H54 (cell line): ENCODE measurements at regions not wholly inside any gene's neighbourhood (a gene's known extent, or its start where the extent isn't known, plus 50 kb on each side); places are given as distances from the start of the nearest gene placed in this dataset.

Experiments
- DNase-seq: peaks from one replicate; pipeline ENCODE4 v3.0.0; 2011; ENCODE audit warnings: low spot score, mixed read lengths; ENCODE audit not compliant: insufficient read length
- FAIRE-seq: peaks from 3 replicates; lab custom pipeline; 2011; peaks lifted over from hg19 to GRCh38; lab: Jason Lieb, UNC
- POLR2A ChIP-seq: IDR thresholded peaks from 2 replicates; pipeline ENCODE4 v1.6.1; 2011; ENCODE audit warnings: low read depth, mild to moderate bottlenecking, low read length

GRCh38 chr18:54769526-54770464 is 58.5 kb upstream of the RAB27B start:
- FAIRE-seq (no peak), DNase-seq (no peak)
- TF ChIP-seq POLR2A: no peak

DNA sequence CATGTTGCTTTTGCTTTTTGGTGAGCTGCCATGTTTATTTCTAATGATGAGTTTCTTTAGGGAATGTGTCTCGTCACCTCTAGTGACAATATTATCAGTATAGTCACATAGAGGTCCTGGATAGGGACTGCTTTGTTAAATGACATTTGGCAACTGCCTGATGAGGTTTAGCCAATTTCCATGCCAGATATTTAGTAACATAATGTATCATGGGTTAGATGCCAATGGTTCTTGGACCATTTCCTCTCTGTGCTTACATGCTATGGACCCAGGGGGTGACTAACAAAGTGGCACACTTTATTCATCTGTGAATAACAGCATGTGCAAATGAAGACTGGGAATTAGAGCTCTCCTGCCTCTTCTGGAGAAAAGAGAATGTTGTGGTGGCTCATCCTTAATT is 56.2 kb upstream of the RAB27B start:
- no peak for TF ChIP-seq POLR2A
- DNase-seq: no peak
- no peak for FAIRE-seq

- FAIRE-seq (no peak), DNase-seq (no peak)
- no peak for TF ChIP-seq POLR2A
Measured at GRCh38 chr18:54774423-54774822, 53.9 kb upstream of the RAB27B start.

- TF ChIP-seq POLR2A: no peak
- FAIRE-seq: no peak
- no peak for DNase-seq
Measured at GRCh38 chr18:54774981-54775665, 53.2 kb upstream of the RAB27B start.

DNA sequence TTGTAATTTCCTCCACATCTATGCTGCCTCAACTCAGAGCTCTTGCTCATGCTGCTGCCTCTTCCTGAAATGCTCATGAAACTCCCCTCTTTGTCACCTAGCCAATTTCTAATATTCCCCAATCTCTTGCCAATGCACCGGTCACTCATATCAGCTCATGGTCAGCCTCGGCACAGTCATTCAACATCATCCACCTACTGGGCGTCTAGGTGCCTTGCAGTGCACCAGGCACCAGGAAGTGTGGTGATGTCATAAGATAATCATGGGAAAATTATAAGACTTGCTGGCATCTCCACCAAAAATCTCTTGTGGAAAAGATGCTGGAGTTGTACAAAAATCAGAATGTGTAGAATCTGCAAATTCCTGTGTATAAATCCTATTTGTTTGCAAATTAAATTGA is 52.6 kb upstream of the RAB27B start:
- DNase-seq: peak; percentile 43
- FAIRE-seq: peak; percentile 45
- TF ChIP-seq POLR2A: no peak

DNA sequence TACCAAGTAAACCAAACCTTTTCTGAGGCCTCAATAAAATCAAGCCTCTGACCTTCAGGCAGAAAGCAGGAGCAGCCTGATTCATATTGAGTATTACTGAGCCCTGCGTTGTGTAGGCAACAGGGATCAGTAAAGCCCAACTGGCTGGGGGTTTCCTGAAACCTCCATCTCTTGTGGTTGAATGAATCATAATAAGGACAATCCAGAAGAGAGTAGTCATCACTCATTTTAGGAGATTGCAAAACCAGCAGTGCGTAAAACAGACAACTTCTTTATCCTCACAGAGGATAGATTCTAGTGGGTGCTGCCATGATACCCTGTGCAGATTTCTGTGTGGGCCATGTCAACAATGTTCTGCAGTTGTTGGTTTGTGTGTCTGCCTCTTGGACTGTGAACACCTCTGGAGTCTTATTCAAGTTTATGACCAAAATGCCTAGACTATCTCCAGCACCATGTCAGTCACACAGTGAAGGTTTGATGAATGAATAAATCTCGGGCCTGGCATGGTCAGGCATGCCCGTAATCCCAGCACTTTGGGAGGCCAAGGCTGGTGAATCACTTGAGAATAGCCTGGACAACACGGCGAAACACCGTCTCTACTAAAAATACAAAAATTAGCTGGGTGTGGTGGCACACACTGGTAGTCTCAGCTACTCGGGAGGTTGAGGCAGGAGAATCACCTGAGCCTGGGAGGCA is 51.8 kb upstream of the RAB27B start:
- peak; percentile 96 for FAIRE-seq
- TF ChIP-seq POLR2A: no peak

GRCh38 chr18:54777118-54777791 is 51.0 kb upstream of the RAB27B start:
- DNase-seq: no peak
- FAIRE-seq: no peak
- no peak for TF ChIP-seq POLR2A

More for the DNA sequence above, 51.8 kb upstream of the RAB27B start:
- DNase-seq: peak; percentile 30

DNA sequence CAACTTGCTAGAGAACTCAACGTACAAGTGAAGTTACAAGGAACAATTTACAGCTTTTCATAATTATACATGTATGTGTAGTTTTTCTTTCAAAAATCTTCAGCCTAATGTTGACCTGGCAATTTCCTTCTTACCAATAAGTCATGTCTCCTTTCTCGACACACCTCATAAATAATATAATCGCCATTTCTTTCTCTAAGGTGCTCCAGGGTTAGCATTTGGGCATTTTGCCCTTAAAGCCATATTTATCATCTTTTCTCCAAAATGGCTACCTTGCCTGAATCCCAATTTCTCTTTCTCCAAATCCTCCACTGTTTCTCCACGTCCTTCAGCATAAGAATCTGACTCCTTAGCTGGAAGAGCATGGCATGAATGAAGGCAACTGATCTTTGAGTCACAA is 50.3 kb upstream of the RAB27B start:
- DNase-seq (no peak), FAIRE-seq (no peak)
- no peak for TF ChIP-seq POLR2A
